Stomach (tissue), 8 donors: ENCODE measurements at regions not wholly inside any gene's neighbourhood (a gene's known extent, or its start where the extent isn't known, plus 50 kb on each side); places are given as distances from the start of the nearest gene placed in this dataset.

Source experiments
- DNase-seq, 2 donors: peaks; one replicate each; pipeline versions ENCODE4 v3.0.0 to v3.0.0-alpha.2; 2013 to 2019
- H3K27ac ChIP-seq, 5 donors: fragments of 200-600 bp in 4 of 5; sonication (generic) in 4 of 5; one replicate each; pipeline ENCODE4 v1.5.1; 2013 to 2019; ENCODE audit warnings: mild to moderate bottlenecking in 1 of 5, moderate library complexity in 1 of 5
- H3K27me3 ChIP-seq, 3 donors: fragments of 200-600 bp; sonication (generic); one replicate each; pipeline ENCODE4 v1.5.1; 2017 to 2019; ENCODE audit warnings: mixed run types in 1 of 3
- H3K36me3 ChIP-seq, 4 donors: fragments of 200-600 bp; sonication (generic); 1 replicate in 3 of 4; 2 replicates in 1 of 4; pipeline ENCODE4 v1.5.1; 2016 to 2019
- H3K4me1 ChIP-seq, 4 donors: fragments of 200-600 bp; sonication (generic); one replicate each; pipeline ENCODE4 v1.5.1; 2016 to 2019
- H3K4me3 ChIP-seq, 4 donors: fragments of 200-600 bp; sonication (generic) in 3 of 4; one replicate each; pipeline ENCODE4 v1.5.1; 2016 to 2019; ENCODE audit warnings: mild to moderate bottlenecking in 1 of 4
- H3K9me3 ChIP-seq, 4 donors: fragments of 200-600 bp; sonication (generic); one replicate each; pipeline ENCODE4 v1.5.1; 2016 to 2019
- CTCF ChIP-seq, 7 experiments: fragments of 450-650 bp in 4 of 7; fragments of 200-600 bp in 3 of 7; sonication (generic) in 3 of 7; IDR thresholded peaks; one replicate each; pipeline ENCODE4 v1.5.1; 2016 to 2019; ENCODE audit warnings: antibody characterized with exemption in 7 of 7, control low read depth in 2 of 7, mild to moderate bottlenecking in 1 of 7
- EP300 ChIP-seq: sonication (generic); formaldehyde crosslinking; IDR thresholded peaks from one replicate; pipeline ENCODE4 v1.6.1; 2017; ENCODE audit warnings: antibody characterized with exemption
- POLR2A ChIP-seq, 4 donors: fragments of 450-650 bp; IDR thresholded peaks; one replicate each; pipeline ENCODE4 v1.6.1; 2016; ENCODE audit warnings: antibody characterized with exemption in 4 of 4, control low read depth in 2 of 4, mild to moderate bottlenecking in 1 of 4, moderate library complexity in 1 of 4
- POLR2AphosphoS5 ChIP-seq, 3 donors: sonication (generic); formaldehyde crosslinking; IDR thresholded peaks; one replicate each; pipeline ENCODE4 v1.6.1; 2016; ENCODE audit warnings: antibody characterized with exemption in 3 of 3
- WGBS, 5 donors: extraction: QIAGEN DNeasy Blood & Tissue Kit in 3 of 5; methylation state at CpG; one replicate each; pipeline versions ENCODE4 v1.1.5 to v1.1.7; 2013 to 2018; 5-methylcytosine and 5-hydroxymethylcytosine counted together
- intact Hi-C: fragments of 100-400 bp; cut with DNase I; formaldehyde crosslinking; loops from one replicate; pipeline ENCODE4 v1.15.1; 2023; ENCODE audit warnings: low total_unique reads
- donor health status: healthy with polysubstance abuse.
- donor health status: Bipolar disorder and iron deficiency.
- donor health status: healthy.

- TF ChIP-seq EP300 (no peak), POLR2AphosphoS5 (IDR thresholded peaks at IDR 0.05) (no peak), CTCF (IDR thresholded peaks at IDR 0.05) (no peak), POLR2A (IDR thresholded peaks at IDR 0.05) (no peak)
- peaks cover 0 to 10% (median 7%) of the 10 kb centered on the region in 4 donors for H3K4me1 ChIP-seq
- H3K27me3 ChIP-seq, result no peaks in the 10 kb centered on the region
- DNase-seq, result no peak
- no peaks in the 10 kb centered on the region for H3K36me3 ChIP-seq
- no peak overlapping the region for H3K27ac ChIP-seq
- no peak overlapping the region for H3K4me3 ChIP-seq
- intact Hi-C loops, result no loop called here
- WGBS, 5 donors, result 77 to 88% (median 80%) methylated on average over 11 of the region's 11 CpGs
- H3K9me3 ChIP-seq, result no peaks in the 10 kb centered on the region
Observed at GRCh38 chr13:29909081-29909730, 58.8 kb upstream of the UBL3 start.

GRCh38 chr13:29908416-29909080, 58.1 kb upstream of the UBL3 start:
- no peak overlapping the region for H3K4me3 ChIP-seq
- H3K36me3 ChIP-seq, result no peaks in the 10 kb centered on the region
- TF ChIP-seq EP300 (no peak), POLR2A (IDR thresholded peaks at IDR 0.05) (no peak), POLR2AphosphoS5 (IDR thresholded peaks at IDR 0.05) (no peak), CTCF (IDR thresholded peaks at IDR 0.05) (no peak)
- H3K27ac ChIP-seq, result no peak overlapping the region
- no peaks in the 10 kb centered on the region for H3K9me3 ChIP-seq
- no peaks in the 10 kb centered on the region for H3K27me3 ChIP-seq
- intact Hi-C loops, result no loop called here
- no peak for DNase-seq
- WGBS, 5 donors, result 64 to 75% (median 74%) methylated on average over 8 of the region's 8 CpGs
- peaks cover 0 to 10% (median 7%) of the 10 kb centered on the region in 4 donors for H3K4me1 ChIP-seq

- H3K9me3 ChIP-seq, result no peaks in the 10 kb centered on the region
- H3K4me1 ChIP-seq, result peaks cover 0 to 12% (median 7%) of the 10 kb centered on the region in 4 donors
- H3K27ac ChIP-seq, result no peak overlapping the region
- DNase-seq, result no peak
- no peaks in the 10 kb centered on the region for H3K27me3 ChIP-seq
- intact Hi-C loops, result no loop called here
- TF ChIP-seq POLR2A (IDR thresholded peaks at IDR 0.05) (no peak), POLR2AphosphoS5 (IDR thresholded peaks at IDR 0.05) (no peak), EP300 (no peak), CTCF (IDR thresholded peaks at IDR 0.05) (no peak)
- no peaks in the 10 kb centered on the region for H3K36me3 ChIP-seq
- H3K4me3 ChIP-seq, result no peak overlapping the region
- WGBS, 5 donors, result 88 to 96% (median 92%) methylated on average over 8 of the region's 8 CpGs
Observed at GRCh38 chr13:29907670-29908069, 57.3 kb upstream of the UBL3 start.

GRCh38 chr13:29906432-29907011, 56.1 kb upstream of the UBL3 start:
- Histone ChIP-seq H3K27ac (peak overlapping the region in 1 of 5 donors; percentile 12), H3K9me3 (no peaks in the 10 kb centered on the region), H3K4me1 (peaks cover 0 to 21% (median 9%) of the 10 kb centered on the region in 4 donors), H3K36me3 (no peaks in the 10 kb centered on the region), H3K27me3 (no peaks in the 10 kb centered on the region), H3K4me3 (no peak overlapping the region)
- intact Hi-C loops, result no loop called here
- WGBS, 5 donors, result 82 to 88% (median 84%) methylated on average over 6 of the region's 6 CpGs
- no peak for DNase-seq
- TF ChIP-seq POLR2AphosphoS5 (IDR thresholded peaks at IDR 0.05), result no peak
- TF ChIP-seq POLR2A (IDR thresholded peaks at IDR 0.05), result no peak
- no peak for TF ChIP-seq CTCF (IDR thresholded peaks at IDR 0.05)
- TF ChIP-seq EP300, result no peak
